Heart right ventricle (tissue), 16 donors: ENCODE measurements at regions not wholly inside any gene's neighbourhood (a gene's known extent, or its start where the extent isn't known, plus 50 kb on each side); places are given as distances from the start of the nearest gene placed in this dataset.
"Not testable (repeated sequence)": the region's sequence is repeated elsewhere in the genome, so short reads cannot be mapped to it uniquely, and the experiment has no call there.

Experiments used
- ATAC-seq, 8 donors: fragments of 200-7000 bp; cut with Tn5 transposase; one replicate each; pipeline ENCODE4 v1.9.1; 2020; ENCODE audit warnings: mild to moderate bottlenecking in 8 of 8, moderate library complexity in 8 of 8, moderate number of reproducible peaks in 1 of 8
- DNase-seq, 2 donors: peaks; one replicate each; pipeline ENCODE4 v3.0.0-alpha.2; 2020
- H3K27ac ChIP-seq, 10 donors: fragments of 200-600 bp; sonication (generic) in 2 of 10; one replicate each; pipeline versions ENCODE4 v1.5.0 to v1.8.0; 2020 to 2022; ENCODE audit warnings: mild to moderate bottlenecking in 3 of 10
- H3K27me3 ChIP-seq, 7 donors: fragments of 200-600 bp; one replicate each; pipeline ENCODE4 v1.8.0; 2021 to 2022; ENCODE audit warnings: mild to moderate bottlenecking in 2 of 7
- H3K36me3 ChIP-seq, 9 donors: fragments of 200-600 bp; sonication (generic) in 1 of 9; one replicate each; pipeline versions ENCODE4 v1.5.0 to v1.8.0; 2020 to 2022; ENCODE audit warnings: mild to moderate bottlenecking in 2 of 9
- H3K4me1 ChIP-seq, 9 donors: fragments of 200-600 bp; sonication (generic) in 1 of 9; one replicate each; pipeline versions ENCODE4 v1.5.0 to v1.8.0; 2020 to 2022; ENCODE audit warnings: mild to moderate bottlenecking in 4 of 9
- H3K4me3 ChIP-seq, 10 donors: fragments of 200-600 bp; sonication (generic) in 2 of 10; one replicate each; pipeline versions ENCODE4 v1.5.0 to v1.8.0; 2020 to 2022; ENCODE audit warnings: mild to moderate bottlenecking in 7 of 10, moderate library complexity in 2 of 10
- H3K9me3 ChIP-seq, 11 donors: fragments of 200-600 bp in 10 of 11; sonication (generic) in 2 of 11; one replicate each; pipeline versions ENCODE4 v1.5.0 to v1.8.0; 2013 to 2022; ENCODE audit warnings: mild to moderate bottlenecking in 2 of 11, control low read depth in 1 of 11, moderate library complexity in 1 of 11
- WGBS, 2 donors: extraction: QIAGEN DNeasy Blood & Tissue Kit; methylation state at CpG; one replicate each; pipeline ENCODE4 v1.1.7; 2013; ENCODE audit warnings: inconsistent platforms in 1 of 2; 5-methylcytosine and 5-hydroxymethylcytosine counted together
- intact Hi-C, 10 donors: fragments of 100-400 bp; cut with DNase I; formaldehyde crosslinking; loops; one replicate each; pipeline versions ENCODE4 v1.11.1 to v1.14.2; 2022
- TF ChIP-seq, protein P1 (sequence below), 9 donors: fragments of 200-600 bp; sonication (generic) in 2 of 9; IDR thresholded peaks; one replicate each; pipeline versions ENCODE4 v1.5.0 to v1.8.0; 2021 to 2022; ENCODE audit warnings: antibody characterized with exemption in 9 of 9, mild to moderate bottlenecking in 5 of 9, moderate library complexity in 1 of 9
- donor health status: Arrhythmogenic right ventricular cardiomyopathy.
- donor health status: ischemic (EF 13 %, LVEDD 7.1; RV severe dilation, severe dysfunction).
- donor health status: healthy with polysubstance abuse.
- donor health status: DM: no; HTN: yes; CAD: no.
- donor health status: DM: no; HTN: no; CAD: no.
- donor health status: ischemic (EF 25% LVEDD 6.9; RV normal size, moderate dysfunction).
- donor health status: ischemic (EF 25% LVEDD 5.7; RV mildly dilated, moderate dysfunction).
- donor health status: healthy.
- donor health status: DM: yes; HTN: yes; CAD: no.
- donor health status: Ischemic cardiomyopathy.
- donor health status: ischemic (EF 35%, LVEDD 5.7; RV mildly dilated, moderate dysfunction).
- donor health status: nonischemic (EF 11% LVEDD 7.7; RV severe dilation, severe dysfunction).
- donor health status: DM: yes; HTN: yes; CAD: no.
- donor health status: PGD.
- donor health status: ischemic (EF 29% LVEDD 5.4; RV normal size, mild dysfunction).
- donor health status: nonischemic (EF 23%, LVEDD 6.1; RV moderate dilation, normal function).

DNA sequence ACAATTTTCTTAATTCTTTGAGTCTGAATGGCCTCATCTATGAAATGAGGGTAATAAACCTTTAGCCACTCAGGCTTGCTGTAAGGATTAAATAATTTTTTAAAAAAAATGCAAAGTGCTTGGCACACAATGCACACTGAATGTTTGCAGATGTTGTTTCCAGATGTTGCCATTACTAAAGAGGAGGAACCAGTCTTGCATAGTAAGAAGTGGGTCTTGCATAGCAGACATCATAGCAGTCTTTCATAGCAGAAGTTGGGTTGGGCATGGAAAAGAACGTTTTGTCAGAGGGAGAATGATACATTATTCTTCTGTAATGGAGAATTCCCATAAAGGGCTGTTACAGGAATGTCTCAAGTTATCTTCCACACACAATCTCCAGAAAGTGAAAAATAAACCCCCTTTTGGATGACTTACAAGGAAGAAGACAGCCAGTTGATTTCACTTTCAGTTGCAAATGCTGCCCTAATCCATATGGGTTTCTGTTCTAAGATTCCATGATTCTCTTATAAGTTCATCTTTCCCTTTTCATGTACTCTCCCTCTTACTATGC is 327.7 kb downstream of the SUCLG1 start:
- Histone ChIP-seq H3K27ac (no peak overlapping the region), H3K4me3 (no peak overlapping the region), H3K27me3 (no peaks in the 10 kb centered on the region), H3K36me3 (no peaks in the 10 kb centered on the region), H3K9me3 (no peaks in the 10 kb centered on the region), H3K4me1 (no peaks in the 10 kb centered on the region)
- no peak for DNase-seq
- intact Hi-C loops = no loop called here
- TF ChIP-seq, protein P1, sequence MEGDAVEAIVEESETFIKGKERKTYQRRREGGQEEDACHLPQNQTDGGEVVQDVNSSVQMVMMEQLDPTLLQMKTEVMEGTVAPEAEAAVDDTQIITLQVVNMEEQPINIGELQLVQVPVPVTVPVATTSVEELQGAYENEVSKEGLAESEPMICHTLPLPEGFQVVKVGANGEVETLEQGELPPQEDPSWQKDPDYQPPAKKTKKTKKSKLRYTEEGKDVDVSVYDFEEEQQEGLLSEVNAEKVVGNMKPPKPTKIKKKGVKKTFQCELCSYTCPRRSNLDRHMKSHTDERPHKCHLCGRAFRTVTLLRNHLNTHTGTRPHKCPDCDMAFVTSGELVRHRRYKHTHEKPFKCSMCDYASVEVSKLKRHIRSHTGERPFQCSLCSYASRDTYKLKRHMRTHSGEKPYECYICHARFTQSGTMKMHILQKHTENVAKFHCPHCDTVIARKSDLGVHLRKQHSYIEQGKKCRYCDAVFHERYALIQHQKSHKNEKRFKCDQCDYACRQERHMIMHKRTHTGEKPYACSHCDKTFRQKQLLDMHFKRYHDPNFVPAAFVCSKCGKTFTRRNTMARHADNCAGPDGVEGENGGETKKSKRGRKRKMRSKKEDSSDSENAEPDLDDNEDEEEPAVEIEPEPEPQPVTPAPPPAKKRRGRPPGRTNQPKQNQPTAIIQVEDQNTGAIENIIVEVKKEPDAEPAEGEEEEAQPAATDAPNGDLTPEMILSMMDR (IDR thresholded peaks at IDR 0.05) = no peak
- 25 to 53% methylated on average over 1 of the region's 1 CpG for WGBS, 2 donors
- no peak for ATAC-seq

DNA sequence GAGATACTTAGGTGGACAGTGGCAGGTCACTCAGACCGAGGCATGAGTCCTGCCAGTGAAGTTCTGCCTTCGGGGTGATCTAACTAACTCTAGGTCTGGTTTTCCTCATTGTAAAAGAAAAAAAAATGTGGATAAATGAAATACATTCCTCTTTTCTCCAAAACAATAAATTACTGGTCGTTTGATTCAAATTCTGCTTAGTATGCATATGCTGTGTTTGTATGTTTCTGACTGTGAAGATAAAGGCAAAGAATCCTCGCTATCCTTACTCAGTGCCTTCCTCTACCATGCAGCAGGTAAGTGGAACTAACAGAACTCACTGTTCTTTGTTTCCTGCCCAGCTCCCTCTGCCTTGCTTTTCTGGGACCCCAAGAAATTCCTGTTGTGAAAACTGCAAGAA is 330.1 kb downstream of the SUCLG1 start:
- Histone ChIP-seq H3K9me3 (no peaks in the 10 kb centered on the region), H3K36me3 (no peaks in the 10 kb centered on the region), H3K4me3 (no peak overlapping the region), H3K27ac (no peak overlapping the region), H3K4me1 (no peaks in the 10 kb centered on the region), H3K27me3 (no peaks in the 10 kb centered on the region)
- TF ChIP-seq, protein P1 (IDR thresholded peaks at IDR 0.05) = no peak
- no peak for ATAC-seq
- DNase-seq = no peak
- intact Hi-C loops = no loop called here
- 73 to 79% methylated on average over 4 of the region's 4 CpGs for WGBS, 2 donors

DNA sequence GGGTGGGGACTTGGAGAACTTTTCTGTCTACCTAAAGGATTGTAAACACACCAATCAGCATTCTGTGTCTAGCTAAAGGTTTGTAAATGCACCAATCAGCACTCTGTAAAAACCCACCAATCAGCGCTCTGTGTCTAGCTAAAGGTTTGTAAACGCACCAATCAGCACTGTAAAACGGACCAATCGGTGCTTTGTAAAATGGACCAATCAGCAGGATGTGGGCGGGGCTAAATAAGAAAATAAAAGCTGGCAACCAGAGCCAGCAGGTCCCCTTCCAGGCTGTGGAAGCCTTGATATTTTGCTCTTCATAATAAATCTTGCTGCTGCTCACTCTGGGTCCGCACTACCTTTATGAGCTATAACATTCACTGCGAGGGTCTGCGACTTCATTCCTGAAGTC is 331.3 kb downstream of the SUCLG1 start:
- DNase-seq, H3K9me3 ChIP-seq, H3K27me3 ChIP-seq, intact Hi-C loops, H3K4me3 ChIP-seq, ATAC-seq, H3K27ac ChIP-seq, H3K4me1 ChIP-seq, H3K36me3 ChIP-seq: not testable (repeated sequence)
- WGBS, 2 donors = 92 to 93% methylated on average over 8 of the region's 8 CpGs

DNA sequence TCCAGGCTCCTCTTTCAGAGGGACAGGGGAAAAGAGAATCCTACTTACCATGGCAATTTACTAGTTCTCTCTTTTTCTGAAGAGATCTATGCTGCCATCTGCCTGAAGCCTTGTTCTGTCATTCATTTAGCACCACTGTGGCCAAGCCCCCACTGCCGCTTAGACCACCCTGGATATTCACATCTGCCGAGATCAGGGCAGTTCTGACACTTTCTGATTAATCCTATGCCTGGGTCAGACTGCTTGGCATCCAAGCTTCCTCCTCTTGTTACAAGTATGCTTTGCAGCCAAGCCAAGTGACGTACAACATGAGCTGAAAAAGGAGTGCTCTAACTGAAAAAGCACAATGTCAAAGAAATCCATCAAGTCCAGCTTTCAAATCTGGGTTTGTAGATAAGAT is 332.6 kb downstream of the SUCLG1 start:
- Histone ChIP-seq H3K4me3 (no peak overlapping the region), H3K9me3 (no peaks in the 10 kb centered on the region), H3K4me1 (no peaks in the 10 kb centered on the region), H3K27me3 (no peaks in the 10 kb centered on the region), H3K36me3 (no peaks in the 10 kb centered on the region), H3K27ac (no peak overlapping the region)
- WGBS, 2 donors = 31 to 46% methylated on average over 3 of the region's 3 CpGs
- TF ChIP-seq, protein P1 (IDR thresholded peaks at IDR 0.05) = no peak
- no peak for DNase-seq
- no peak for ATAC-seq
- intact Hi-C loops = no loop called here

DNA sequence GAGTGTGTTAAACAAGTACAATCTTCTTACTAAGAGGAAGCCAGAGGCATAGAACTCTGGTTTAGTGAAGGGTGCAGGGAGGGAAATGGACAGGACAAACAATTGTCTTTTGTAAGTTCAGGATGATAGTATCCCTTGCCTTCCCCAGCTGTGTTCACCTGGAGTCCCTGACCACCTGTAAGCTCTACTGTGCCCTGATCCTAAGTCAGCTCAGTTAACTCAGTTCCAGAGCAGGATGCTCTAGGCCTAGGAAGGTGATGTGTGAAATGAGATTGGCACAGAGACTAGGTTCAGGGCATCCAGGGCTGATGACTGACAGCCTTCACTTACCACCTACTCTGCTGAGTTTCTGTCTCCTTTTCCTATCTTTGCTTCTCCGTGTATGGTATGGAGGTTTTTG is 333.0 kb downstream of the SUCLG1 start:
- H3K36me3 ChIP-seq = no peaks in the 10 kb centered on the region
- TF ChIP-seq, protein P1 (IDR thresholded peaks at IDR 0.05) = no peak
- no peaks in the 10 kb centered on the region for H3K9me3 ChIP-seq
- DNase-seq = no peak
- intact Hi-C loops = no loop called here
- ATAC-seq = no peak
- no peak overlapping the region for H3K27ac ChIP-seq
- 36 to 62% methylated on average over 1 of the region's 1 CpG for WGBS, 2 donors
- H3K4me3 ChIP-seq = no peak overlapping the region
- H3K4me1 ChIP-seq = no peaks in the 10 kb centered on the region
- no peaks in the 10 kb centered on the region for H3K27me3 ChIP-seq
